Neural crest cell (in vitro differentiated cells): ENCODE measurements at regions not wholly inside any gene's neighbourhood (a gene's known extent, or its start where the extent isn't known, plus 50 kb on each side); places are given as distances from the start of the nearest gene placed in this dataset.
"Not testable (repeated sequence)": the region's sequence is repeated elsewhere in the genome, so short reads cannot be mapped to it uniquely, and the experiment has no call there.

Source experiments
- DNase-seq: peaks from one replicate; pipeline ENCODE4 v3.0.0; 2021; ENCODE audit warnings: low read depth, mixed read lengths, low spot score
- H3K27ac Mint-ChIP-seq: one replicate; pipeline ENCODE4 v1.8.0; 2021; ENCODE audit warnings: mild to moderate bottlenecking, mixed read lengths; ENCODE audit not compliant: unreplicated experiment
- H3K27me3 Mint-ChIP-seq: 2 replicates; pipeline ENCODE4 v1.8.0; 2021; ENCODE audit warnings: low read depth, mild to moderate bottlenecking, mixed read lengths
- H3K36me3 Mint-ChIP-seq: 2 replicates; pipeline ENCODE4 v1.8.0; 2021; ENCODE audit warnings: low read depth, mild to moderate bottlenecking, mixed read lengths
- H3K4me1 Mint-ChIP-seq: 2 replicates; pipeline ENCODE4 v1.8.0; 2021; ENCODE audit warnings: mixed read lengths
- H3K4me3 Mint-ChIP-seq: one replicate; pipeline ENCODE4 v1.8.0; 2021; ENCODE audit warnings: mild to moderate bottlenecking, mixed read lengths
- H3K9me3 Mint-ChIP-seq: 2 replicates; pipeline ENCODE4 v1.8.0; 2021; ENCODE audit warnings: mixed read lengths
- CTCF ChIP-seq: fragments of 200-600 bp; sonication (generic); conservative IDR thresholded peaks from 2 replicates; pipeline ENCODE4 v1.5.0; 2021; ENCODE audit warnings: antibody characterized with exemption, mild to moderate bottlenecking

- H3K4me1 Mint-ChIP-seq: no peaks in the 10 kb centered on the region
- H3K27me3 Mint-ChIP-seq: no peaks in the 10 kb centered on the region
- no peaks in the 10 kb centered on the region for H3K9me3 Mint-ChIP-seq
- no peak for TF ChIP-seq CTCF
- no peaks in the 10 kb centered on the region for H3K36me3 Mint-ChIP-seq
- no peak for DNase-seq
- H3K27ac Mint-ChIP-seq: no peak overlapping the region
- H3K4me3 Mint-ChIP-seq: no peak overlapping the region
Measured at GRCh38 chr1:25122747-25123146, 109.6 kb downstream of the SYF2 start.

DNA sequence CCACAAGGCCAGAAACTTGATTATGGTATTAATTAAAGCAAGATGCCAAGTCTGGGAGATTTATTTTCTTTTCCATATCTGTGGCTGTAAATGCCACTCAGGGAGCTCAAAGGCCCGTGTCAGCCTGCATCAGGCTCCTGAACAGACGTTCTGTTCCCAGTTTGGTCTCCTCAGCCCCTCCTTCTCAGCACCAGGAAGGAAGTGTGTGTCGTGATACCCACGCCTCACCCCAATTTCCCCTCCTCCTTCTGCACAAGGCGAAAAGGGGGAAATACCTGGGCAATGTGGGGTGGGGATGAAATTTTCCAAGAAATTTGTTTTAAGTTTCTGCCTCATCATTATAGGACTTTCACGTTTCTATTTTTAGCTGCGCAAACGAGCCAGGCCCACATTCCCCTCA lies 112.0 kb downstream of the SYF2 start:
- no peak overlapping the region for H3K27ac Mint-ChIP-seq

DNA sequence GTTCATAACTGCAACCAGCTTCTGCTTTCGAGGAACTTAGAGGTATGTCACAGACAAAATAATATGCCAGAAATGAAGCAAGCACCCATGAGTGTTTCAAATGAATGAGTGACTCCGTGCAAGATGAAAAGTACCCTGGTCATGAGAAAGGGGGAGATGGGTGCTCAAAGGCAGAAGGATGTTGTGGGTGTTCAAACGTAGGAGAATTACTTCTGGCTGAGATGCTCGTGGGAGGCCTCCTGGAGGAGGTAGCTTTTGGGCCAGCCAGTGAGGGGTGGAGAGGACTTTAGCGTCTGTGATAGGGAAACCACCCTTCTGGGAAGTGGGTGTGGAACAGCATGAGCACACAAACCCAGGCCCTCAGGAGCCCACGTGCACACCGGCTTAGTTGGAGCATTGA lies 113.8 kb downstream of the SYF2 start:
- Mint-ChIP-seq H3K4me1 (no peaks in the 10 kb centered on the region), H3K36me3 (no peaks in the 10 kb centered on the region)

More for the DNA sequence above, 112.0 kb downstream of the SYF2 start:
- no peak for TF ChIP-seq CTCF
- H3K36me3 Mint-ChIP-seq: no peaks in the 10 kb centered on the region
- H3K4me1 Mint-ChIP-seq: no peaks in the 10 kb centered on the region
- DNase-seq: no peak
- no peak overlapping the region for H3K4me3 Mint-ChIP-seq
- no peaks in the 10 kb centered on the region for H3K9me3 Mint-ChIP-seq
- peaks cover 12% of the 10 kb centered on the region for H3K27me3 Mint-ChIP-seq

GRCh38 chr1:25117233-25117823 lies 115.0 kb downstream of the SYF2 start:
- Mint-ChIP-seq H3K27ac (no peak overlapping the region), H3K27me3 (peaks cover 32% of the 10 kb centered on the region), H3K9me3 (no peaks in the 10 kb centered on the region), H3K4me1 (no peaks in the 10 kb centered on the region), H3K4me3 (no peak overlapping the region), H3K36me3 (no peaks in the 10 kb centered on the region)
- TF ChIP-seq CTCF: peak; percentile 46
- no peak for DNase-seq

More for the DNA sequence above, 113.8 kb downstream of the SYF2 start:
- DNase-seq: no peak
- no peak overlapping the region for H3K4me3 Mint-ChIP-seq
- H3K27ac Mint-ChIP-seq: no peak overlapping the region
- peaks cover 27% of the 10 kb centered on the region for H3K27me3 Mint-ChIP-seq
- no peak for TF ChIP-seq CTCF
- H3K9me3 Mint-ChIP-seq: no peaks in the 10 kb centered on the region

GRCh38 chr1:25116832-25117231 lies 115.5 kb downstream of the SYF2 start:
- Mint-ChIP-seq H3K36me3 (no peaks in the 10 kb centered on the region), H3K4me1 (peaks cover 2% of the 10 kb centered on the region), H3K27ac (no peak overlapping the region), H3K27me3 (peaks cover 35% of the 10 kb centered on the region), H3K4me3 (no peak overlapping the region), H3K9me3 (no peaks in the 10 kb centered on the region)
- no peak for TF ChIP-seq CTCF
- DNase-seq: no peak

- H3K27me3 Mint-ChIP-seq: peaks cover 42% of the 10 kb centered on the region
- DNase-seq, H3K27ac Mint-ChIP-seq, H3K36me3 Mint-ChIP-seq, H3K4me1 Mint-ChIP-seq, H3K9me3 Mint-ChIP-seq, H3K4me3 Mint-ChIP-seq: not testable (repeated sequence)
Measured at GRCh38 chr1:25116117-25116516, 116.2 kb downstream of the SYF2 start.
